ENCODE measurements at regions not wholly inside any gene's neighbourhood (a gene's known extent, or its start where the extent isn't known, plus 50 kb on each side); places are given as distances from the start of the nearest gene placed in this dataset.

- CTCF ChIA-PET: no interaction called here
- FAIRE-seq: no peak
- TF ChIP-seq ZZZ3 (IDR thresholded peaks at IDR 0.05; ENCODE audit: control insufficient read depth, insufficient read length, low read depth) (no peak), STAT3 (IDR thresholded peaks at IDR 0.05; ENCODE audit: low read depth, low read length) (no peak), ZBTB40 (IDR thresholded peaks at IDR 0.05; ENCODE audit: borderline replicate concordance) (no peak), MEF2A (IDR thresholded peaks at IDR 0.05; ENCODE audit: insufficient read depth, low read depth, low read length) (no peak), HCFC1 (IDR thresholded peaks at IDR 0.05; ENCODE audit: low read length) (no peak), SREBF2 (IDR thresholded peaks at IDR 0.05; ENCODE audit: low read length) (no peak), SMAD1 (IDR thresholded peaks at IDR 0.05; ENCODE audit: low read depth, partially characterized antibody) (no peak), BMI1 (IDR thresholded peaks at IDR 0.05; ENCODE audit: borderline replicate concordance) (no peak), CTCF (IDR thresholded peaks at IDR 0.05 in 2 of 3, conservative IDR thresholded peaks at IDR 0.05 in 1 of 3; ENCODE audit: control insufficient read depth in 2 of 3, extremely low read depth in 1 of 3, insufficient read depth in 1 of 3, low read depth in 3 of 3, low read length in 3 of 3) (no peak), CBFB (IDR thresholded peaks at IDR 0.05; ENCODE audit: low read depth) (no peak), USF1 (IDR thresholded peaks at IDR 0.05; ENCODE audit: borderline replicate concordance, extremely low read length, insufficient read depth, low read depth, low read length) (no peak), TCF7 (IDR thresholded peaks at IDR 0.05; ENCODE audit: borderline replicate concordance) (no peak), IRF3 (IDR thresholded peaks at IDR 0.05) (no peak)
- TF ChIP-seq, protein P1, sequence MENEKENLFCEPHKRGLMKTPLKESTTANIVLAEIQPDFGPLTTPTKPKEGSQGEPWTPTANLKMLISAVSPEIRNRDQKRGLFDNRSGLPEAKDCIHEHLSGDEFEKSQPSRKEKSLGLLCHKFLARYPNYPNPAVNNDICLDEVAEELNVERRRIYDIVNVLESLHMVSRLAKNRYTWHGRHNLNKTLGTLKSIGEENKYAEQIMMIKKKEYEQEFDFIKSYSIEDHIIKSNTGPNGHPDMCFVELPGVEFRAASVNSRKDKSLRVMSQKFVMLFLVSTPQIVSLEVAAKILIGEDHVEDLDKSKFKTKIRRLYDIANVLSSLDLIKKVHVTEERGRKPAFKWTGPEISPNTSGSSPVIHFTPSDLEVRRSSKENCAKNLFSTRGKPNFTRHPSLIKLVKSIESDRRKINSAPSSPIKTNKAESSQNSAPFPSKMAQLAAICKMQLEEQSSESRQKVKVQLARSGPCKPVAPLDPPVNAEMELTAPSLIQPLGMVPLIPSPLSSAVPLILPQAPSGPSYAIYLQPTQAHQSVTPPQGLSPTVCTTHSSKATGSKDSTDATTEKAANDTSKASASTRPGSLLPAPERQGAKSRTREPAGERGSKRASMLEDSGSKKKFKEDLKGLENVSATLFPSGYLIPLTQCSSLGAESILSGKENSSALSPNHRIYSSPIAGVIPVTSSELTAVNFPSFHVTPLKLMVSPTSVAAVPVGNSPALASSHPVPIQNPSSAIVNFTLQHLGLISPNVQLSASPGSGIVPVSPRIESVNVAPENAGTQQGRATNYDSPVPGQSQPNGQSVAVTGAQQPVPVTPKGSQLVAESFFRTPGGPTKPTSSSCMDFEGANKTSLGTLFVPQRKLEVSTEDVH (IDR thresholded peaks at IDR 0.05; ENCODE audit: low read depth, partially characterized antibody): no peak
Observed at GRCh38 chr14:65906948-65907347, 494.4 kb downstream of the FUT8 start.

More at GRCh38 chr14:65906948-65907347, 494.4 kb downstream of the FUT8 start:
- RAD21 ChIA-PET (ENCODE audit: unreplicated experiment): no interaction called here
- 4% methylated on average over 2 of the region's 2 CpGs for WGBS (ENCODE audit: insufficient coverage, insufficient replicate concordance, low lambda C conversion rate, missing lambda C conversion rate)
- no peak overlapping the region for H3K4me3 ChIP-seq
- DNase-seq (ENCODE audit: low read depth, low spot score) (no peak), ATAC-seq (no peak)
- no peaks in the 10 kb centered on the region for H3K9me3 ChIP-seq (replicated peaks; ENCODE audit: control insufficient read depth, insufficient read depth, low read length)
- H3K36me3 ChIP-seq (ENCODE audit: control insufficient read depth in 2 of 2, insufficient read depth in 2 of 2, low read length in 1 of 2): no peaks in the 10 kb centered on the region
- no peak overlapping the region for H3K27ac ChIP-seq (ENCODE audit: control insufficient read depth, insufficient read depth)
- no peaks in the 10 kb centered on the region for H3K4me1 ChIP-seq (ENCODE audit: control insufficient read depth, insufficient read depth, low read length)
- no TSS peak for BruUV-seq (replicated peaks)
- H3K27me3 ChIP-seq (replicated peaks in 1 of 2; ENCODE audit: control insufficient read depth in 2 of 2, insufficient read depth in 2 of 2, low read length in 1 of 2): no peaks in the 10 kb centered on the region
- H2AFZ ChIP-seq (ENCODE audit: control insufficient read depth, low read depth, low read length): no peak overlapping the region
- POLR2A ChIA-PET: no interaction called here
- no peak overlapping the region for H3K9ac ChIP-seq (ENCODE audit: control insufficient read depth, insufficient read depth, low read length)
- SMC1A ChIA-PET (ENCODE audit: uncharacterized antibody, unreplicated experiment): interaction anchor here (1.2 kb wide), 1 partner anchor 52 kb away, joined by 3 read pairs; no protein-coding TSS in a partner anchor
- H4K20me1 ChIP-seq (ENCODE audit: control insufficient read depth, insufficient read depth): no peaks in the 10 kb centered on the region
- H3K79me2 ChIP-seq (ENCODE audit: control insufficient read depth, insufficient read depth, low read length): no peaks in the 10 kb centered on the region
- H3K4me2 ChIP-seq (ENCODE audit: control insufficient read depth, insufficient read depth): no peak overlapping the region
- intact Hi-C loops (cut with micrococcal nuclease; ENCODE audit: unreplicated experiment): no loop called here
- in situ Hi-C loops (cut with MboI): no loop called here

Data from GM12878 (cell line).